Chondrocyte (in vitro differentiated cells): ENCODE measurements at regions not wholly inside any gene's neighbourhood (a gene's known extent, or its start where the extent isn't known, plus 50 kb on each side); places are given as distances from the start of the nearest gene placed in this dataset.
A peak's percentile ranks its signal among the peaks of the same experiment; 100 is the strongest.

Experiments used
- DNase-seq: peaks from one replicate; pipeline ENCODE4 v3.0.0; 2021; ENCODE audit warnings: mixed read lengths, low spot score
- H3K27ac Mint-ChIP-seq: one replicate; pipeline ENCODE4 v1.8.0; 2021; ENCODE audit warnings: mild to moderate bottlenecking, moderate library complexity, mixed read lengths; ENCODE audit not compliant: unreplicated experiment
- H3K27me3 Mint-ChIP-seq: 2 replicates; pipeline ENCODE4 v1.8.0; 2021; ENCODE audit warnings: low read depth, mixed read lengths
- H3K36me3 Mint-ChIP-seq: 2 replicates; pipeline ENCODE4 v1.8.0; 2021; ENCODE audit warnings: low read depth, mixed read lengths
- H3K4me1 Mint-ChIP-seq: 2 replicates; pipeline ENCODE4 v1.8.0; 2021; ENCODE audit warnings: low read depth, mild to moderate bottlenecking, mixed read lengths
- H3K4me3 Mint-ChIP-seq: one replicate; pipeline ENCODE4 v1.8.0; 2021; ENCODE audit warnings: mild to moderate bottlenecking, moderate library complexity, mixed read lengths; ENCODE audit not compliant: unreplicated experiment
- H3K9me3 Mint-ChIP-seq: 2 replicates; pipeline ENCODE4 v1.8.0; 2021; ENCODE audit warnings: low read depth, mixed read lengths
- CTCF ChIP-seq: fragments of 200-600 bp; sonication (generic); IDR thresholded peaks from 2 replicates; pipeline ENCODE4 v1.5.0; 2021; ENCODE audit warnings: antibody characterized with exemption, mild to moderate bottlenecking, moderate library complexity

GRCh38 chrX:8971116-8971515 lies 62.8 kb downstream of the FAM9B start:
- peak; percentile 75 for TF ChIP-seq CTCF
- H3K36me3 Mint-ChIP-seq: no peaks in the 10 kb centered on the region
- peaks cover 3% of the 10 kb centered on the region for H3K4me1 Mint-ChIP-seq
- no peaks in the 10 kb centered on the region for H3K27me3 Mint-ChIP-seq
- no peak overlapping the region for H3K27ac Mint-ChIP-seq
- no peak overlapping the region for H3K4me3 Mint-ChIP-seq
- H3K9me3 Mint-ChIP-seq: peaks cover 12% of the 10 kb centered on the region
- no peak for DNase-seq

DNA sequence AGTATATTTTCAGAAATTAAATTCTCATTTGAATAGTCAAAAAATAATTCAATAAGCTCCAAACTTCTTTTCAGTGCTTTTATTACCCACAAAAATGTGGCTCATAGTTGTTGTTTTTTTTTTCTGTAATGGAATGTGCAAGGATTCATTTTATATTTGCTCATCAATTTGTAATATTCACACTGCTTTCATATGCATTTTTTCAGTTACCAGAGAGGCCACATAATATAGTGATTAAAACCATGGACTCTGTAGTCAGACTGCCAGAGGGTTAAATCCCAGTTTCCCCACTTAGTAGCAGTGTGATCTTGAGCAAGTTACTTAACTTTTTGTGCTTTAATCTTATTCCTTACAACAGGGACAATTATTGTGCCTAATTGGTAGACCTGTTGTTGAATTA lies 64.5 kb downstream of the FAM9B start:
- peaks cover 3% of the 10 kb centered on the region for H3K4me1 Mint-ChIP-seq
- H3K36me3 Mint-ChIP-seq: no peaks in the 10 kb centered on the region
- H3K27ac Mint-ChIP-seq: no peak overlapping the region
- no peak for DNase-seq
- H3K27me3 Mint-ChIP-seq: no peaks in the 10 kb centered on the region
- no peak overlapping the region for H3K4me3 Mint-ChIP-seq
- peaks cover 13% of the 10 kb centered on the region for H3K9me3 Mint-ChIP-seq
- no peak for TF ChIP-seq CTCF

DNA sequence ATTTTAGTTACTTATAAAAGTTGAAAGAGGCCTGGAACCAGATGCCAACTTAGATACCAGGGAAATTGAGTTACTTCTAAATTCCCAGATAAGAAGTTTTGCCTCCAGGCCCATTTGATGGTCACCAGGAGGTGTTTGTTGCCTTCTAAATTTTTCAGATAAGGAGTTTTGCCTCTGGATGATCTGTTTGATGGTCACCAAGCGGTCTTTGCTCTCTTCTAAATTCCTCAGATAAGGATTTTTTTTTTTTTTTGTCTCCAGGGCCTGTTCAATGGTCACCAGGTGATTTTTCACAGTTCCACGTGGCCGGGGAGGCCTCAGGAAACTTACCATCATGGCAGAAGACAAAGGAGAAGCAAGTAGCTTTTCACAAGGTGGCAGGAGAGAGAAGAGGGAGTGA lies 66.5 kb downstream of the FAM9B start:
- no peak for TF ChIP-seq CTCF
- Mint-ChIP-seq H3K4me3 (no peak overlapping the region), H3K4me1 (peaks cover 3% of the 10 kb centered on the region), H3K9me3 (peaks cover 26% of the 10 kb centered on the region), H3K27me3 (no peaks in the 10 kb centered on the region), H3K27ac (no peak overlapping the region), H3K36me3 (no peaks in the 10 kb centered on the region)
- DNase-seq: no peak

DNA sequence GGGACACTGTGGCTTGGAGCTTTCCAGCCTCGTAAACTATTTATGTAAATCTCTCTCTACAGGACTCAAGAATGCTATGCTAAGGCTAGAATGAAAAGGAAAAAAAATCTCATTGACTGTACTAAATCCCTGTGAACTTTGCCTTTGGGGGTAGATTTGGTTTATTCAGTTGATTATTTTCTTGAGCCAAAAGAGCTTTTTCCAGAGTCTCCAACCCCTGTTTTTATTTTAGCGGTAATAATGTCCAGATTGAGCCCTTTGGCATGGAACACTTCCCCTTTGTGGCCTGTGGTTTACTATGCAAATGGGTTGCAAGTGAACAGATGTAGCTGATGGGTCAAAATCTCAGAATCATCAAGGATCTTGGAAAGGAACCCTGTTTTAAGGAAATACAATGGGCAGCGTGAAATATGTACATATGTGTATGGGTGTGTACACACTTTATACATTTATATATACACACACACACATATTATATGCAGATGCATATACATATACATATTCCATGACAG lies 72.9 kb downstream of the FAM9B start:
- Mint-ChIP-seq H3K9me3 (peaks cover 22% of the 10 kb centered on the region), H3K27ac (no peak overlapping the region)
- no peak for DNase-seq

DNA sequence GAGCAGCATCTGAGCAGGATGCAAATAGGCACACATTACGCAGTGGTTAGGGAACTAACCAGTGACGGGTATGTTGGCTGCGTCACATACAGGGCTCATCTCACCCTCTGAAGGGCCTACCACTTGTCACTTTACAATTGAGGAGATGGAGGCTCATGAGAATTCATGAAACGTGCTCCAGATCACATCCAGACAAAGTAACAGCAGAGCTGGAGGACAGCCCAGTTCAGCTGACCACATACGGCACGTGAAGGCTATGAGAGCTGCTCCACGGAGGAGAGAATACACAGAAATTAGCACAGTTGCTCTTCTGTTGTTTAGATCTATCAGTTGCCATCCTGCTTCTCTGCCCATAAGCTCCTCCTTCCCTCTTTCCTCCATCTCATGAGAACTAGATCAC lies 78.4 kb downstream of the FAM9B start:
- Mint-ChIP-seq H3K27me3 (peaks cover 4% of the 10 kb centered on the region), H3K4me3 (no peak overlapping the region), H3K36me3 (no peaks in the 10 kb centered on the region), H3K27ac (no peak overlapping the region), H3K9me3 (peaks cover 6% of the 10 kb centered on the region), H3K4me1 (no peaks in the 10 kb centered on the region)
- no peak for TF ChIP-seq CTCF
- no peak for DNase-seq

More for the DNA sequence above, 72.9 kb downstream of the FAM9B start:
- Mint-ChIP-seq H3K4me3 (no peak overlapping the region), H3K27me3 (no peaks in the 10 kb centered on the region), H3K4me1 (no peaks in the 10 kb centered on the region), H3K36me3 (no peaks in the 10 kb centered on the region)
- no peak for TF ChIP-seq CTCF
